GM23338 (cell line): ENCODE measurements at regions not wholly inside any gene's neighbourhood (a gene's known extent, or its start where the extent isn't known, plus 50 kb on each side); places are given as distances from the start of the nearest gene placed in this dataset.

Source experiments
- ATAC-seq: fragments of 200-7000 bp; cut with Tn5 transposase; 3 replicates; pipeline ENCODE4 v1.9.1; 2020
- DNase-seq: peaks from one replicate; pipeline ENCODE4 v3.0.0-alpha.2; 2015; ENCODE audit warnings: low spot score
- H2AFZ ChIP-seq: fragments of 200-600 bp; sonication (generic); 2 replicates; pipeline ENCODE4 v1.8.0; 2016; ENCODE audit warnings: antibody characterized with exemption, mild to moderate bottlenecking, moderate library complexity
- H3F3A ChIP-seq: fragments of 200-600 bp; sonication (generic); replicated peaks from 2 replicates; pipeline ENCODE4 v1.8.0; 2017; ENCODE audit warnings: antibody characterized with exemption, mixed run types, low read depth
- H3K27ac ChIP-seq: fragments of 200-600 bp; sonication (generic); 2 replicates; pipeline ENCODE4 v1.6.1; 2016; ENCODE audit warnings: low read depth
- H3K27me3 ChIP-seq: fragments of 200-600 bp; sonication (generic); 2 replicates; pipeline ENCODE4 v1.8.0; 2016; ENCODE audit warnings: mild to moderate bottlenecking, mixed run types, moderate library complexity; ENCODE audit not compliant: insufficient read depth
- H3K36me3 ChIP-seq: fragments of 200-600 bp; sonication (generic); 2 replicates; pipeline ENCODE4 v1.8.0; 2016; ENCODE audit warnings: mild to moderate bottlenecking; ENCODE audit not compliant: insufficient read depth
- H3K4me1 ChIP-seq: fragments of 200-600 bp; sonication (generic); 2 replicates; pipeline ENCODE4 v1.8.0; 2016; ENCODE audit warnings: mild to moderate bottlenecking, moderate library complexity; ENCODE audit not compliant: insufficient read depth
- H3K4me2 ChIP-seq: fragments of 200-600 bp; sonication (generic); 2 replicates; pipeline ENCODE4 v1.7.1; 2017; ENCODE audit warnings: mixed run types
- H3K4me3 ChIP-seq: fragments of 200-600 bp; sonication (generic); 2 replicates; pipeline ENCODE4 v1.6.1; 2016; ENCODE audit warnings: mixed run types
- H3K79me2 ChIP-seq: fragments of 200-600 bp; sonication (generic); replicated peaks from 2 replicates; pipeline ENCODE4 v1.8.0; 2017; ENCODE audit warnings: mild to moderate bottlenecking; ENCODE audit not compliant: insufficient read depth
- H3K9me2 ChIP-seq: fragments of 200-600 bp; sonication (generic); 2 replicates; pipeline ENCODE4 v1.8.0; 2017; ENCODE audit not compliant: insufficient read depth
- H4K20me1 ChIP-seq: fragments of 200-600 bp; sonication (generic); replicated peaks from 2 replicates; pipeline ENCODE4 v1.8.0; 2017; ENCODE audit warnings: mild to moderate bottlenecking; ENCODE audit not compliant: insufficient read depth
- H3K27ac Mint-ChIP-seq: 2 replicates; pipeline ENCODE4 v1.8.0; 2020; ENCODE audit warnings: inconsistent platforms, mild to moderate bottlenecking, moderate library complexity, mixed read lengths
- H3K27me3 Mint-ChIP-seq: 3 replicates; pipeline ENCODE4 v1.8.0; 2022; ENCODE audit warnings: low read depth, mild to moderate bottlenecking, moderate library complexity, mixed read lengths, inconsistent platforms; ENCODE audit not compliant: insufficient read depth, poor library complexity
- H3K36me3 Mint-ChIP-seq: 3 replicates; pipeline ENCODE4 v1.8.0; 2021; ENCODE audit warnings: low read depth, mild to moderate bottlenecking, inconsistent platforms, moderate library complexity, mixed read lengths
- H3K4me1 Mint-ChIP-seq: 3 replicates; pipeline ENCODE4 v1.8.0; 2020; ENCODE audit warnings: mild to moderate bottlenecking, inconsistent platforms, mixed read lengths
- H3K4me3 Mint-ChIP-seq: 3 replicates; pipeline ENCODE4 v1.8.0; 2021; ENCODE audit warnings: moderate library complexity, mild to moderate bottlenecking, inconsistent platforms, mixed read lengths
- H3K9me3 Mint-ChIP-seq: 3 replicates; pipeline ENCODE4 v1.8.0; 2020; ENCODE audit warnings: moderate library complexity, mild to moderate bottlenecking, inconsistent platforms, mixed read lengths
- CREB1 ChIP-seq: fragments of 250-450 bp; sonication (Bioruptor Pico); IDR thresholded peaks from 2 replicates; pipeline ENCODE4 v1.5.0; 2020; ENCODE audit warnings: low read depth, mild to moderate bottlenecking, moderate library complexity
- CTCF ChIP-seq, 2 experiments: fragments of 200-600 bp in 1 of 2; sonication (generic) in 1 of 2; conservative IDR thresholded peaks; 2 replicates each; pipeline versions ENCODE4 v1.5.1 to v1.6.1; 2016 to 2017; ENCODE audit warnings: antibody characterized with exemption in 2 of 2, low read depth in 2 of 2, mild to moderate bottlenecking in 2 of 2, moderate library complexity in 1 of 2
- JUNB ChIP-seq: IDR thresholded peaks from one replicate; pipeline ENCODE4 v1.6.1; 2016; ENCODE audit warnings: antibody characterized with exemption; ENCODE audit not compliant: unreplicated experiment
- POLR2AphosphoS5 ChIP-seq: IDR thresholded peaks from 2 replicates; pipeline ENCODE4 v1.6.1; 2016; ENCODE audit warnings: antibody characterized with exemption, low read depth
- REST ChIP-seq: IDR thresholded peaks from one replicate; pipeline ENCODE4 v1.6.1; 2018; ENCODE audit warnings: antibody characterized with exemption; ENCODE audit not compliant: unreplicated experiment
- STAT1 ChIP-seq: IDR thresholded peaks from one replicate; pipeline ENCODE4 v1.6.1; 2016; ENCODE audit warnings: antibody characterized with exemption; ENCODE audit not compliant: unreplicated experiment
- ZNF331 ChIP-seq: fragments of 250-450 bp; sonication (Bioruptor Pico); IDR thresholded peaks from 2 replicates; pipeline ENCODE4 v1.5.0; 2020; ENCODE audit warnings: low read depth, mild to moderate bottlenecking, moderate library complexity

- TF ChIP-seq REST: no peak
- no peak for TF ChIP-seq STAT1
- no peak for TF ChIP-seq CREB1 (CRISPR knock-in tag)
- no peak for TF ChIP-seq CTCF (conservative IDR thresholded peaks at IDR 0.05; ENCODE audit: low read depth in 2 of 2)
- no peak for TF ChIP-seq ZNF331 (CRISPR knock-in tag)
- TF ChIP-seq JUNB: no peak
- no peak for TF ChIP-seq POLR2AphosphoS5
These were observed 353.2 kb downstream of the PLPP3 start (continued) for GRCh38 chr1:56225964-56226815.

- H3K27ac Mint-ChIP-seq: no peak overlapping the region
These were observed 355.4 kb downstream of the PLPP3 start for GRCh38 chr1:56223968-56224367.

More at GRCh38 chr1:56223968-56224367, 355.4 kb downstream of the PLPP3 start:
- ATAC-seq (no peak), DNase-seq (no peak)
- Histone ChIP-seq H3K27ac (no peak overlapping the region), H3K4me2 (no peak overlapping the region), H3K4me1 (peaks cover 7% of the 10 kb centered on the region; the same call in 1 of the 2 replicates), H3K9me2 (peaks cover 11% of the 10 kb centered on the region), H3K27me3 (no peaks in the 10 kb centered on the region), H4K20me1 (no peaks in the 10 kb centered on the region), H3K79me2 (no peaks in the 10 kb centered on the region), H3F3A (no peaks in the 10 kb centered on the region), H3K36me3 (no peaks in the 10 kb centered on the region), H3K4me3 (no peak overlapping the region), H2AFZ (no peak overlapping the region)
- Mint-ChIP-seq H3K4me3 (no peak overlapping the region), H3K27me3 (no peaks in the 10 kb centered on the region), H3K9me3 (no peaks in the 10 kb centered on the region), H3K4me1 (peaks cover 7% of the 10 kb centered on the region), H3K36me3 (no peaks in the 10 kb centered on the region)
- TF ChIP-seq STAT1 (no peak), JUNB (no peak)
